GM18873 (cell line): ENCODE measurements at regions not wholly inside any gene's neighbourhood (a gene's known extent, or its start where the extent isn't known, plus 50 kb on each side); places are given as distances from the start of the nearest gene placed in this dataset.

Experiments used
- ATAC-seq: cut with Tn5 transposase; IDR thresholded peaks from one replicate; pipeline ENCODE4 v1.9.1; 2021; ENCODE audit warnings: mild to moderate bottlenecking, moderate library complexity, moderate number of reproducible peaks; ENCODE audit not compliant: unreplicated experiment, low FRiP score

DNA sequence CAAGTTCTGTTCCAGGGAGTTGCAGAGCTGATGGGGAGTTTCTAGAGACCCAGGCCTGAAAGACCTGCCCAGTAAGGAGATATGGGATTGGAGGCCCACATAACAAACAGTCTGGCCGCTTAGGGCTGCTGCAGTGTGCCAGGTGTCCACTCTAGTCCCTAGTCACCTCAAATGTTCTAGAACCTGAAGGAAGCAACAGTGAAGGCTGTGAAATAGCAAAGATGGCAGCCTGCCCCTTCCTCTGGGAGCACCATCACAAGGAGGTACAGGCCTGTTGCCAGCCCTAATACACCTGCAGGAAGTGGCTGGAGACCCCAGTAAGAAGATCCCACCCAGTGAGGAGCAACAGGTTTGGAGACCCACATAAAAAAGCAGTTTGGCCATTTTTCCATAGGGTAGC, 783.8 kb upstream of the EDIL3 start:
- no peak for ATAC-seq

DNA sequence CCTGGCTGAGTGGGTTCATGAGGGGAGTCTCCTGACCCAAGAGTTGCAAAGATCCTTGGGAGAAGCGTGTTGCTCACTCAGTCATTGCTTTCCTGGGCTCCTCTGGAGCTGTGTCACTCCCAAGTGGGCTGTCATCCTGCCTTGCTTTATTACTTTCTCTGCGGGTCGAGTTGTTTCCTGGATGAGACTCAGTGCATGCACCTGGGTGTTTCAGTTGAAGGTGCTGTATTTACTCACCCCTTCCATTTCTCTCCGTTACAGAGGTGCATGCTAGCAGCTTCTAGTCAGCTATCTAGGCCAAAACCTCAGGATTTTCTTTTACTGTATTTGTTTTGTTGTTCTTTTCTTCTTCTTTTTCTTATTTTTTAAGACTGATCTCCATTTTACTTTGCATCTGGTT, 785.5 kb upstream of the EDIL3 start:
- no peak for ATAC-seq

DNA sequence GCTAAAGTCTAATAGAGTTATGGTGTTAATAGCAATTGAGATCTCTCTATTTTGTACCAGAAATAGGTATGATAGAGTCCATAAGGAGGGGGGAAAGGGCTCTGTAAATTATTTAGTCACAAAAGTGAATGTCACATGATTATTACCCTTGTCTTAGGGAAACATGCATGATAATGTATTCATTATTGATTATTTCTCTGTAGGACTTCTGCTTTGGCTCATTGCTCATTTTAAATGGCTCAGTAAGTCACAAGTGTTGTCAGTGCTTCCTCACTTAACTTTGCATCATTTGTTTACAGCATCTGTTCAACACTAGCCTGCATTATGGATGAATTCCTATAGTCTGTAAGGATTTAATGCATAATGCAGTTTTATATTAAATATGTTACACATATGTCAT, 788.8 kb upstream of the EDIL3 start:
- no peak for ATAC-seq

DNA sequence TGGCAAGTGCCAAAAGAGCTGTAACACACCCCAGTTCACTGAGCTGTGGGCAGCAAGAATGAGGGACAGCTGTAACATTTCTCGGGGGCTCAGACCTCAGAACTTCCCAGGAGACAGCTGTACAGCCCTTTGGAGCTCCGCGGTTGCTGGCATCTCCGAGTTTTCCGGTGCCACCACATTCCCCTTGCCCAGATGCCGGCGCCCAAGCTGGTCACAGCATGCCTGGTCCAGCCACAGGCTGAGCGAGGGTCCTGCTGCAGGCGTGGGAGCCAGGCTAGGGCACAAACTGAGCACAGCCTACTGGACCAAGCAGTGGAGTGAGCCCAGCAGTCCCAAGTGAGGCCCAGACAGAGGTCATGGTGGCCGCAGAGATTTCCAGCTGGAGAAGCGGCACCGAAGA, 797.7 kb upstream of the EDIL3 start:
- no peak for ATAC-seq

DNA sequence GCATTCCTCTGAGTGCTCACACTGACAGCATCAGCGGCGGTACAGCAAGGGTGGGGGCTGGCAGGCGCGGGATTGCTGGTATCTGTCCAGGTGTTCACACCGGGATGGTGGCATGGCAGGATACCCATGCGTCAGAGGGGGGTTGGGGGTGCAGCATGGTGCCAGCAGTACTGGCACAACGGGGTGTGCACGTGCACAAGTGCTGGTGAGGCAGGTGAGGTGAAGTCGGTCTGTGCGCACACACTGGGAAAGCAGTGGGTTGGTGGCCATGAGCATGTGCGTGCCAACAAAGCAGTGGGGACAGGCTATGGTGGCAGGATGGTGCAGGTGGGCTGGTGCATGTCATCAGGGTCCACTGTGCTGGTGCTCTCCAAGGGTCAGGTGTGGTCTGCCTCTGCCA, 819.6 kb upstream of the EDIL3 start:
- ATAC-seq = no peak

GRCh38 chr5:85205430-85205829, 820.8 kb upstream of the EDIL3 start:
- no peak for ATAC-seq

GRCh38 chr5:85225388-85225787, 840.7 kb upstream of the EDIL3 start:
- no peak for ATAC-seq

GRCh38 chr5:85249204-85249603, 864.5 kb upstream of the EDIL3 start:
- no peak for ATAC-seq

DNA sequence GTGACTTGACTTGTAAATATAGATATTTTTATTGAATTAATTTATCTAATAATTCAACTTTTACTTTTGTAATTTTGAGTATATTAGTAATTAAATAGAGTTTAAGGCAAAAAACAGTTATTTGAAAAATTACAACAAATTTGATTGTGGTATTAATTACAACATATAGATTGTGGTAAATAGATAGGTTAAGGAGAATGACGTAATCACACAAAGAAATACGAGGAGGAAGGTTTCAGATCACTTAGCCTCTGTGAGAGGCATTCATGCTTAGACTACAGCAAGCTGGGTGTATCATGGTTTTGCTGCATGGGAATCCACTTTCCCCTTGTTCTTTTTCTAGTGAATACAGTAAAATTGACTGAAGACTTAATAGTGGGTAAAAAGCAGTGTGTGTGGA, 878.4 kb upstream of the EDIL3 start:
- no peak for ATAC-seq

DNA sequence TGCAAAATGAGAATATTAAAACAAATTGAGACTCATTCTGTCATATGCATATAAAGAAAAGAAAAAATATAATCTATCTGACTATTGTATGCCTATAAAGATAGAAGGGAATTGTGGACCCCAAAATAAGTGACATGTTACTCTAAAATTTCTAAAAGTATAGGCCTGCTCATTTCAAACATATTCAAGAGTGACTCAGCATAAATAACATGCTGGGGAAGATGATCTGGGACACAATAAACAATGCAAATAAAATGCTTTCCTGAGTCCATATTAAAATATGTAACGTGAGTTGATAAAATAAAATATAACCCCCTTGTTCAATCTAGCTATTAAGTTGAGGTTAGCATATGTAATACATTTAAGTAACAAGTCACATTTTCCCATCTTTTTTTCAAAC, 882.0 kb upstream of the EDIL3 start:
- ATAC-seq = no peak

DNA sequence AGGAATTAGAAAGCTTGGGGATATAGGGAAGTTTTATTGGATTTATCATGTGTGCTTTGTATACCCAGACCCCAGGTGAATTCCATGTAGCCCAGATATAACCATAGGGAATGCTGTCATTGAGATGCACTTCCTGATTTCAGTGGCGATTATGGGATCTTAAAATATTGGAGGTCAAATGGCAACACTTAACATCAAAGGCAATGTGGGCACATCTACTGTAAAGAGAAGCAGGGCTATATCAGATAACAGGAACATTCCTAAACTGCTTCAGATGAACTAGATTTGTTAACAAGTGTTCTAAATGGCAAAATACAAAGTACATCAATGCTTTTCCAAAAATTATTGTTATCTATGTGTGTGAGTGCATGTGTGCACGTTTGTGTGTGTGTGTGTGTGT, 883.5 kb upstream of the EDIL3 start:
- ATAC-seq = no peak

DNA sequence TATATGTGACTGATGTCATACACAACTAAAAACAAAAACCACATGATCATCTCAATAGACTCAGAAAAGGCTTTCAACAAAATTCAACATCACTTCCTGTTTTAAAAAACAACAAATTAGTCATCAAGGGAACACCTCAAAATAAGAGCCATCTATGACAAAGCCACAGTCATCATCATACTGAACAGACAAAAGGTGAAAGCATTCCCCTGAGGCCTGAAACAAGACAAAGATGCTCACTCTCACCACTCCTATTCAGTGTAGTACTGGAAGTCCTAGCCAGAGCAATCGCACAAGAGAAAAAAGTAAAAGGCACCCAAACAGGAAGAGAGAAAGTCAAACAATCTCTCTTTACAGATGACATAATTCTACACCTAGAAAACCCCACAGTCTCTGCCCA, 893.5 kb upstream of the EDIL3 start:
- no peak for ATAC-seq

GRCh38 chr5:85288914-85289313, 904.2 kb upstream of the EDIL3 start:
- ATAC-seq = no peak

GRCh38 chr5:85293145-85293785, 908.6 kb upstream of the EDIL3 start:
- ATAC-seq = no peak

DNA sequence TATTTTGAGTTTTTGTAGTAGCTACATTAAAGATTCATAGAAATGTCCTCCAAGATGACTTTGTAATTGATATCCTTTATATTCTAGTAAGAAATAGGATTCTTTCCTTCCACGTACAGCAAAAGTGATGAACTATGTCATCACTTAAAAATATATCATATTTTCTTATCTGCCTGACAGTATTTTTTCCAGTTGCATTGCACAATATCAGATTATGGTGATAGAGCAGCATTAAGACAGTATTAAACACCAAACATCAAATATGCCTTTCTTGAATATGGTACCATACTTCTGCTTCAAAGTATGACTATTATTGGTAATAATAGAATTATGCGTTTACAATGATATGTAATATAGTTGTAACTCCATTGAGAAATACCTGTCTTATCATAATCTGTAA, 919.8 kb upstream of the EDIL3 start:
- no peak for ATAC-seq

- no peak for ATAC-seq
Observed at GRCh38 chr5:85305766-85306165, 921.1 kb upstream of the EDIL3 start.

DNA sequence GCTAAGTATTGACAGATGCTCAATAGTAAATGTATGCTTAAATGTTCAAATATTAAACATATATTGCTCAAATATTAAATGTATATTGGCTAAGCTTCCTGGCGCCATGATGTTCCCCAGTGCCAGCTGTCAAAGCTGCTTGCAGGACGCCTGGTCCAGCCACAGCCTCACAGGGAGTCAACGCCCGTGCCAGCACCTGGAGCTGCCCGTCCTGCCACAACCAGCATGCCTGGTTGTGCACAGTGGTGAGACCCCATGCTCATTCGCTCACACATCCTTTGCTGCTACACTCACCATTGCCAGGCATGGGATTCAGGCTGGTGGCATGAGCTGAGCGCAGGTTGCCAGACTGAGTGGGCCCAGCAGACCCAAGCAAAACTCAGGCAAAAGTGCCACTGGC, 926.9 kb upstream of the EDIL3 start:
- ATAC-seq = no peak

- ATAC-seq = no peak
Observed at GRCh38 chr5:85320495-85320894, 935.8 kb upstream of the EDIL3 start.

GRCh38 chr5:85333276-85333675, 948.6 kb upstream of the EDIL3 start:
- ATAC-seq = no peak

DNA sequence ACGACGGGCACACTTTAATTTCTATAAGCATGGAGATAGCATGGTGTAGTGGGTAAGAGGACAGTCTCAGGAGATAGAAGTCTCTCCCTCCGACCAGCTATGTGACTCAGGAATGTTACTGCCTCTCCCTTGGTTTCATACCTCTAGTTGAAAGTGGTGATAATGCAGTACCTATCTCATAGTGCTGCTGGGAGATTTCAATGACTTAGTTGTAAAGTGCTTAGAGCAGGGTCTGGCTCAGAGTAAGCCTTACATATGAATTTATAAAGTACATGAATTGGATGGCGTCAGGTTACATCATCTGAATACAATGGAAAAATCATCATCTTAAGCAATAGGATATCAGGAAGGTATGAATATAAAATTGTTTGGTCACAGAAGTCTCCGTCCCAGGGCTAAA, 952.8 kb upstream of the EDIL3 start:
- ATAC-seq = no peak

- ATAC-seq = no peak
Observed at GRCh38 chr5:85340790-85341189, 956.1 kb upstream of the EDIL3 start.

DNA sequence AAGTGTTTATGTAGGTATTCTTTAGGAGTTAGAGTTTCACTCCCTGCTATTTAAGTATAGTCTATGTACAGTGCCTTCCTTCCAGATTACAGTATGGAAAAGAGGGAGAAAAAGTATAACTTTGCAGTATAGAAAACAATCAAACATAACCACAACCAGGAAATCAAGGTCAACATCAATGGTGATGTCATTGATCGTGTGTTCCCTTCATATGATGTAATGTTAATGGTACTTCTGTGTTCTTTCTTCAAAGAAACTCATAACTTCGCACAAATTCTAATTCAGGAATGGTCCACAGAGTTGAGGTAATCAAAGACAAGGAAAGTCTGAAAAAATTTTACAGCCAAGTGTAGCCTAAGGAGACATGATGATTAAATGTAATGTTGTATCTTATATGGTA, 961.1 kb upstream of the EDIL3 start:
- no peak for ATAC-seq

GRCh38 chr5:85357309-85357708, 972.6 kb upstream of the EDIL3 start:
- ATAC-seq = no peak
